CD4-positive, alpha-beta T cell treated with Interleukin-1 beta for 1 hour (primary cell): ENCODE measurements at regions not wholly inside any gene's neighbourhood (a gene's known extent, or its start where the extent isn't known, plus 50 kb on each side); places are given as distances from the start of the nearest gene placed in this dataset.

ENCODE experiments used
- DNase-seq, 2 donors: peaks; one replicate each; pipeline ENCODE4 v3.0.0-alpha.2; 2020 to 2022

- DNase-seq: no peak
Observed at GRCh38 chr5:33337637-33337992, 103.2 kb upstream of the TARS1 start.

DNA sequence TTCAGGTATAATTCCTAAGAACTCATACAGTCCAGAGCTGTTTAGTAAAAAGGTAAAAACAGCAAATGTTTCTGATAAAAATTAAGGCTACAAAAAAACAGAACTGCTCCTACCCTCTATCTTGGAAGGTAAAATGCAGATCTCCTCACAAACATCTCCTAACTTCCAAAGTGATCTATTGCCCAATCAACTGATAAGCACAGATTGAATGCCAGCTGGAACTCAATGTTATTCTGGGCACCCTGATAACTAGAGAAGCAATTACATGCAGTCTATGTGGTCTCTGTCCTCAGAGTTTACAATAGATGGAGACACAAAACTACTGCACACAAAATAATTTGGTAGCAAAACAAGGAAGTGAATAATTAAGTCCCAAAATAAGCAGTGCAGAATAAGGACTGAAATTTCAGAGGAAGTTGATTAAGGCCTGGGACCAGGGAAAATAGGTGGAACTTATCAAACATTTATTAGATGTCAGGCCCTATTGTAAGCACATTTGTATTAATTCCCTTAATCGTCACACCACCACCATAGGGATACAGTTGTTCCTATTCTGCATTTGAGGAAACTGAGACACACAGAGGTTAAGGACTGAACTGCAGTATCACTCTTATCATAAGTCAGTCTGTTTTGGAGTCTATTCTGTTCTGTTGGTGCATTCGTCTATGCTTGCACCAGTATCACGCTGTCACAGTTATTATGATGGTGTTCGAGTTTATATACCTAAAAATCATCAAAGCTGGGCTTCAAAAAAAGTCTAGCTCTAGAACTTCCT lies 102.2 kb upstream of the TARS1 start:
- DNase-seq: no peak

DNA sequence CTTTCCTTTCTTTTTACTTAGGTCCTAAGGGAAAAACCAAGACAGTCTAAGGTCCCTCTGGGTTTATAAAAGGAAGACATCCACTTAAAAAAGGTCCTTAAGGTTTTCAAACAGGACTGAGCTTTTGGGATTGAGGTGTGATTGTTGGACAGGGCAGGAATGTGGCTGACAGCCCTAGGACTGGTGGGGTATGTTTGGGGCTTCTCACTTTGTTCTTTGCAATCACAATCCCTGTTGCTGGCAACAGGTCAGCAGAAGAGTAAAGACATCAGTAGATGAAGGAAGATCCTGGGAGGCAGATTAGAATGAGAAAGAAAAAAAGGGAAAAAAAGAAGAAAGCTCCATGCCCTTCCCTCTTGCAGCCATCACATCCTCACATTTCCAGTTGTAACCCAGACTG lies 101.4 kb upstream of the TARS1 start:
- no peak for DNase-seq

DNA sequence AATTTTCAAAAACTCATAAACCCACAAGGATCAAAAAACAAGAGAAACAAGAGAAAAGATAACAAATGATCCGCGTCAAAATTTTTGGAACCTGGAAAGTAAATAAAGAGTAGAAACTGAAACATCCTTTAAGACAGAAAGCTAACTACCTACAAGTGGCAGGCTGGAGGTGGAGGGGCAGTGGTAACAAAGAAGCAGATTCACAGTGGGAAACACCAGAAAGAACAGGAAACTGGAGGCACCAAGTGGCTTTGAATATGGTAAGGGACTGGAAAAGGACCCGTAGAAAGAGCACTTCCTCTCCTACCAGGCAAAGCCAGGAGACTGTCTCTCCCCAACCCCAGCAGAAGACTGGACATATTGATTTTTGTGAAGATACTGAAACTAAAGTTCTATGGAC lies 100.6 kb upstream of the TARS1 start:
- DNase-seq: no peak

- no peak for DNase-seq
Observed at GRCh38 chr5:33341351-33341750, 99.4 kb upstream of the TARS1 start.

- no peak for DNase-seq
Observed at GRCh38 chr5:33343676-33344327, 97.0 kb upstream of the TARS1 start.

DNA sequence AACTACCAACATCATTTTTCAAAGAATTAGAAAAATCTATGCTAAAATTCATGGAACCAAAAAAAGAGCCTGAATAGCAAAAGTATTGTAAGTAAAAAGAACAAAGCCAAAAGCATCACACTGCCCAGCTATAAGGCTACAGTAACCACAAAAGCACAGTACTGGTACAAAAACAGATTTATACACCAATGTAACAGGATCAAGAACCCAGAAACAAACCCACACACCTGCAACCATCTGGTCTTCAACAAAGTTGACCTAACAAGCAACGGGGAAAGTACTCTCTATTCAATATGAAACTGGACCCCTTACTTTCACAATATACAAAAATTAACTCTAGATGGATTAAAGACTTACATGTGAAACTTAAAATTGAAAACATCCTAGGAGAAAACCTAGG lies 94.2 kb upstream of the TARS1 start:
- DNase-seq: no peak

DNA sequence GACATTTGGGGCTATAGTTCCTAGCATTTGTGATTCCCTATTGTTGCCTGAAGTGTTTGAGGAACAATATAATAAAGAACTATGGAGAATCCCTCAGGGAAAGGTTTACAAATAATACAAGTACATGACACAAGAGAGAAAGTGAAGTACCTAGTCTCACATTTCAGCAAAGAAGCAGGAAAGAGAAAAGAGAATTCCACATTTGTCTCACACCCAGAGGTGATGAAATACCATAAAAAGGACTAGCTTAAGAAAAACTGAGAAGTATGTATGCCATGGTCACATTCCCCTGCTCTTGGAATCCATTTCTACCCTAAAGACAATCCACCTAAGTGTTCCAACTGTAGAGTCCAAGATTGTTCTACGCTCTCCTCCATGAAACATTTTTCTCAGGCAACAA lies 79.0 kb upstream of the TARS1 start:
- no peak for DNase-seq

- DNase-seq: no peak
Observed at GRCh38 chr5:33362915-33363314, 77.8 kb upstream of the TARS1 start.

GRCh38 chr5:33363537-33363936 lies 77.2 kb upstream of the TARS1 start:
- DNase-seq: no peak

GRCh38 chr5:33364406-33364805 lies 76.4 kb upstream of the TARS1 start:
- no peak for DNase-seq

DNA sequence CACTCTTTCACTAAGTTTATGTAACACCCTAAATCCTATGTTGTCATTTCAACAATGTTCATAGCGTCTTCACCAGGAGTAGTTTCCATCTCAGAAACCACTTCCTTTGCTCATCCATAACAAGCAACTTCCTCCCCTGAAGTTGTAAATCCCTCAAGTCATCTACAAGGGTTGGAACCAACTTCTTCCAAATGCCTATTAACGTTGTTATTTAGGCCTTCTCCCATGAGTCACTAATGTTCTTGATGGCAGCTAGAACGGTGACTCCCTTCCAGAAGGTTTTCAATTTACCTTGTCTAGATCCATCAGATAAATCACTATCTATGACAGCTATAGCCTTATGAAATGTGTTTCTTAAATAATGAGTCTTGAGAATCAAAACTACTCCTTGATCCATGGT lies 73.3 kb upstream of the TARS1 start:
- no peak for DNase-seq

DNA sequence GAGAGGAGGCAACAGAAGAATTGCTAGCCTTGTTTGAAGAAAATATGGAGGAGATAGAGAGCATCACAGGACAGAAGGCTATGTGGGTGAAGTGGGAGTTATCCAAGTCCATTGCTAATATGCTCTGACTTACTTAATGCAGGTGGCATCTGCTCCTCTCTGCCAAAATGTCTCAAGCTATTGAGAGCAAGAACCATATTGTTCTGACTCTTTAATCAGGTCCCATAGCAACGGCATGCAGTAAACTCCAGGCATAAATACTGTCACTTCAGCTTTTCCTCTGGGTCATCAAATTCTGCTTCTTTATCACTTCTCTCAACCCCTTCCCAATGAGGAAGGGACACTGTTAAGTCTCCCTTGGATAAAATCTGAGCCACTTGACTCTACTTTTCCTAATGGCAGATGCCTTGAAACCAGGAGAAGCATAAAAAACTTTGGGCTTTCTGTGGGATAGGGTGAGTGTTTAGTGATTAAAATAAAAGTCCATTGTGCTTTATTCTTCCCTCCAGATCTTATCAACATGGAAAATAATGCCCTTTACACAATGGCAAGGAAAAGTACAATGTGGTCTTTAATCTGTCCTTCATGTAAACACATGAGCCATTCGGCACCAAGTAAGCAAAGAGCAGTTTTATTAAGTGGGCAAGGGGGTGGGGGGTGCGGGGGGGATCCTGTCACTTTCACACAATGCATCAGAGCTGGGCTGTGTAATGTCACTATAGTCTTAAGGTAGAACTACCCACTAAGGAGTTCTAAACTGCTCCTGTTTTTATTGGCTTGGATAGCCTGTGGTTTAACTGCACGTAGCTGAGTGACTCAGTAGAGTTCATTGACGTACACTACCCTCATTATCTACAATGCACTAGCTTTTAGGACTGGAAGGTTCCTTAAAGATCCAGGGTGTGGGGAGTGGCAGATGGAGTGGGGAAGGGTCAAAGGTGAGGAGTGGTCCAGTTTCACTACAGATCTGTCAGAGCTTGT lies 71.0 kb upstream of the TARS1 start:
- no peak for DNase-seq

- no peak for DNase-seq
Observed at GRCh38 chr5:33370466-33370859, 70.3 kb upstream of the TARS1 start.

GRCh38 chr5:33371660-33372059 lies 69.1 kb upstream of the TARS1 start:
- DNase-seq: no peak

- no peak for DNase-seq
Observed at GRCh38 chr5:33372721-33373472, 67.9 kb upstream of the TARS1 start.

DNA sequence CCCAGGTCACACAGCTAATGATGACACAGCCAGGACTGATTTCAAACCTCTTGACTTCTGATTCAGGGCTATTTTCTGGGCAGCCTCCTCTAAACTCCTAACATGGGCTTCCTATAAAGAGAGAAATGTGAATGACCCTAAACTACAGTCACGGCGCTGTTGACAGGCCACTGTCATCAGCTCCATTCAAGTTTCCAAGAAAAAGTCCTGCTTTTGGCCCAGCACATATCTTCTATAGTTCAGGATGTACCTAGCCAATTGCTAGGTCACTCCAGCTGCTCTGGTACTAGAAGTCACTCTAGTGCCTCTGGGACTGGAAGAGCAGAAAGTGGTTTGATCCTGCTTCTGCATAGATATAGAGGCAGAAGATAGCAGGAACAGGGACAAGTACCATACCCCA lies 64.9 kb upstream of the TARS1 start:
- DNase-seq: no peak

DNA sequence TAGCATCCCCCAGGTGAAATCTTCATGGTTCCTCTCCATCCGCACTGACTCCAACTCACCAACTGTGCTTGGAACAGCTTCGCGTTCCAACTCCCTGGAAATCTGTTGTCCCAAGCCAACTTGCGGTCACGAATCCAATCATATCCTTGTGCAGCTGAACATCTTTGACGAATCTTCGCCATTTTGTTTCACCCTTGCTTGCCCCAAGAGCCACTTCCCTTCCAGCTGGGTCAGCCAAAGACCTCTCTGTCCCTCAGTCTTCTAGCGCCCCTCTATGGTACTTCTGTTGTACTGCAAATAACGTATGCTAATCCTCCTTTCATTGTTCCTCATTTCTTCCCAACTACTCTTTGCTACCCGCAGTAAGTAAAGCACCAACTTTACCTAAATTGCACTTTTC lies 61.0 kb upstream of the TARS1 start:
- no peak for DNase-seq

- no peak for DNase-seq
Observed at GRCh38 chr5:33381243-33381642, 59.5 kb upstream of the TARS1 start.
